ENCODE measurements at regions not wholly inside any gene's neighbourhood (a gene's known extent, or its start where the extent isn't known, plus 50 kb on each side); places are given as distances from the start of the nearest gene placed in this dataset.

GRCh38 chr5:72005671-72006070, 101.6 kb upstream of the MAP1B start:
- DNase-seq (ENCODE audit: low read depth) = no peak

GRCh38 chr5:72006361-72006760, 100.9 kb upstream of the MAP1B start:
- no peak for DNase-seq (ENCODE audit: low read depth)

- no peak for DNase-seq (ENCODE audit: low read depth)
Measured at GRCh38 chr5:72007336-72008111, 99.8 kb upstream of the MAP1B start.

- DNase-seq (ENCODE audit: low read depth) = no peak
Measured at GRCh38 chr5:72009280-72009679, 98.0 kb upstream of the MAP1B start.

GRCh38 chr5:72010430-72010829, 96.8 kb upstream of the MAP1B start:
- no peak for DNase-seq (ENCODE audit: low read depth)

- no peak for DNase-seq (ENCODE audit: low read depth)
Measured at GRCh38 chr5:72012906-72013305, 94.4 kb upstream of the MAP1B start.

GRCh38 chr5:72013766-72014624, 93.3 kb upstream of the MAP1B start:
- no peak for DNase-seq (ENCODE audit: low read depth)

- DNase-seq (ENCODE audit: low read depth) = no peak
Measured at GRCh38 chr5:72015103-72015548, 92.1 kb upstream of the MAP1B start.

- peak; percentile 32 for DNase-seq (ENCODE audit: low read depth)
Measured at GRCh38 chr5:72018143-72018803, 89.0 kb upstream of the MAP1B start.

- DNase-seq (ENCODE audit: low read depth) = no peak
Measured at GRCh38 chr5:72020161-72020983, 86.9 kb upstream of the MAP1B start.

GRCh38 chr5:72021651-72022357, 85.5 kb upstream of the MAP1B start:
- no peak for DNase-seq (ENCODE audit: low read depth)

GRCh38 chr5:72028382-72028781, 78.9 kb upstream of the MAP1B start:
- DNase-seq (ENCODE audit: low read depth) = no peak

GRCh38 chr5:72030237-72030636, 77.0 kb upstream of the MAP1B start:
- no peak for DNase-seq (ENCODE audit: low read depth)

- no peak for DNase-seq (ENCODE audit: low read depth)
Measured at GRCh38 chr5:72032788-72033187, 74.5 kb upstream of the MAP1B start.

GRCh38 chr5:72034770-72035169, 72.5 kb upstream of the MAP1B start:
- DNase-seq (ENCODE audit: low read depth) = no peak

- DNase-seq (ENCODE audit: low read depth) = no peak
Measured at GRCh38 chr5:72035831-72036230, 71.4 kb upstream of the MAP1B start.

GRCh38 chr5:72036951-72037350, 70.3 kb upstream of the MAP1B start:
- no peak for DNase-seq (ENCODE audit: low read depth)

- DNase-seq (ENCODE audit: low read depth) = no peak
Measured at GRCh38 chr5:72040513-72040912, 66.8 kb upstream of the MAP1B start.

GRCh38 chr5:72041654-72042053, 65.6 kb upstream of the MAP1B start:
- no peak for DNase-seq (ENCODE audit: low read depth)

GRCh38 chr5:72042097-72042496, 65.2 kb upstream of the MAP1B start:
- DNase-seq (ENCODE audit: low read depth) = no peak

- DNase-seq (ENCODE audit: low read depth) = no peak
Measured at GRCh38 chr5:72045692-72046091, 61.6 kb upstream of the MAP1B start.

Measured in stimulated activated CD8-positive, alpha-beta memory T cell treated with anti-CD3 and anti-CD28 coated beads, Interleukin-12 subunit alpha, Interleukin-12 subunit beta, amount 100 ng/mL, for 1 hour (primary cell).